ENCODE measurements at regions not wholly inside any gene's neighbourhood (a gene's known extent, or its start where the extent isn't known, plus 50 kb on each side); places are given as distances from the start of the nearest gene placed in this dataset.
"Not testable (repeated sequence)": the region's sequence is repeated elsewhere in the genome, so short reads cannot be mapped to it uniquely, and the experiment has no call there.

GRCh38 chr18:49694402-49694801 is 118.9 kb downstream of the ACAA2 start:
- no peak overlapping the region for H2AFZ ChIP-seq (ENCODE audit: low read length, unreplicated experiment)
- H3K27me3 ChIP-seq (ENCODE audit: insufficient read depth, low read length) = no peaks in the 10 kb centered on the region
- no peaks in the 10 kb centered on the region for H3K36me3 ChIP-seq (ENCODE audit: insufficient read depth, low read length)
- H3K27ac ChIP-seq (ENCODE audit: low read depth, low read length) = no peak overlapping the region
- no peaks in the 10 kb centered on the region for H3K79me2 ChIP-seq (ENCODE audit: control insufficient read depth, insufficient read depth, low read length, unreplicated experiment)
- H3K4me3 ChIP-seq (ENCODE audit: low read depth, low read length) = no peak overlapping the region
- H3K4me1 ChIP-seq (ENCODE audit: control insufficient read depth, insufficient read depth, low read length, unreplicated experiment) = peaks cover 23% of the 10 kb centered on the region

- Histone ChIP-seq H3K36me3 (ENCODE audit: insufficient read depth, low read length) (0 out of 2 replicates have a peak, but pooled peaks cover 5% of the 10 kb centered on the region), H3K79me2 (ENCODE audit: control insufficient read depth, insufficient read depth, low read length, unreplicated experiment) (no peaks in the 10 kb centered on the region), H3K27ac (ENCODE audit: low read depth, low read length) (no peak overlapping the region), H3K4me1 (ENCODE audit: control insufficient read depth, insufficient read depth, low read length, unreplicated experiment) (peaks cover 23% of the 10 kb centered on the region), H2AFZ (ENCODE audit: low read length, unreplicated experiment) (no peak overlapping the region), H3K27me3 (ENCODE audit: insufficient read depth, low read length) (no peaks in the 10 kb centered on the region), H3K4me3 (ENCODE audit: low read depth, low read length) (no peak overlapping the region)
Observed at GRCh38 chr18:49693717-49694005, 119.7 kb downstream of the ACAA2 start.

GRCh38 chr18:49692906-49693716 is 120.2 kb downstream of the ACAA2 start:
- Histone ChIP-seq H3K27me3 (ENCODE audit: insufficient read depth, low read length) (no peaks in the 10 kb centered on the region), H2AFZ (ENCODE audit: low read length, unreplicated experiment) (no peak overlapping the region), H3K4me1 (ENCODE audit: control insufficient read depth, insufficient read depth, low read length, unreplicated experiment) (peaks cover 22% of the 10 kb centered on the region), H3K36me3 (ENCODE audit: insufficient read depth, low read length) (0 out of 2 replicates have a peak, but pooled peaks cover 5% of the 10 kb centered on the region), H3K4me3 (ENCODE audit: low read depth, low read length) (no peak overlapping the region), H3K79me2 (ENCODE audit: control insufficient read depth, insufficient read depth, low read length, unreplicated experiment) (no peaks in the 10 kb centered on the region), H3K27ac (ENCODE audit: low read depth, low read length) (no peak overlapping the region)

GRCh38 chr18:49691177-49691608 is 122.1 kb downstream of the ACAA2 start:
- H3K4me1 ChIP-seq (ENCODE audit: control insufficient read depth, insufficient read depth, low read length, unreplicated experiment) = peaks cover 18% of the 10 kb centered on the region
- H2AFZ ChIP-seq (ENCODE audit: low read length, unreplicated experiment) = peak overlapping the region; percentile 6
- no peaks in the 10 kb centered on the region for H3K27me3 ChIP-seq (ENCODE audit: insufficient read depth, low read length)
- H3K4me3 ChIP-seq (ENCODE audit: low read depth, low read length) = peak overlapping the region; percentile 54
- H3K27ac ChIP-seq (ENCODE audit: low read depth, low read length) = peak overlapping the region; percentile 93
- H3K79me2 ChIP-seq (ENCODE audit: control insufficient read depth, insufficient read depth, low read length, unreplicated experiment) = no peaks in the 10 kb centered on the region
- 0 out of 2 replicates have a peak, but pooled peaks cover 5% of the 10 kb centered on the region for H3K36me3 ChIP-seq (ENCODE audit: insufficient read depth, low read length)

- H3K4me3 ChIP-seq (ENCODE audit: low read depth, low read length) = peak overlapping the region; percentile 54
- H3K27me3 ChIP-seq (ENCODE audit: insufficient read depth, low read length) = no peaks in the 10 kb centered on the region
- H2AFZ ChIP-seq (ENCODE audit: low read length, unreplicated experiment) = no peak overlapping the region
- H3K36me3 ChIP-seq (ENCODE audit: insufficient read depth, low read length) = 0 out of 2 replicates have a peak, but pooled peaks cover 5% of the 10 kb centered on the region
- peak overlapping the region; percentile 93 for H3K27ac ChIP-seq (ENCODE audit: low read depth, low read length)
- no peaks in the 10 kb centered on the region for H3K79me2 ChIP-seq (ENCODE audit: control insufficient read depth, insufficient read depth, low read length, unreplicated experiment)
- peaks cover 26% of the 10 kb centered on the region for H3K4me1 ChIP-seq (ENCODE audit: control insufficient read depth, insufficient read depth, low read length, unreplicated experiment)
Observed at GRCh38 chr18:49690312-49690711, 123.0 kb downstream of the ACAA2 start.

- peak overlapping the region; percentile 27; the same call in 1 of the 2 replicates for H3K4me3 ChIP-seq (ENCODE audit: low read depth, low read length)
- peak overlapping the region; percentile 66 for H3K27ac ChIP-seq (ENCODE audit: low read depth, low read length)
- H3K4me1 ChIP-seq (ENCODE audit: control insufficient read depth, insufficient read depth, low read length, unreplicated experiment) = peaks cover 23% of the 10 kb centered on the region
- no peaks in the 10 kb centered on the region for H3K79me2 ChIP-seq (ENCODE audit: control insufficient read depth, insufficient read depth, low read length, unreplicated experiment)
- H3K27me3 ChIP-seq (ENCODE audit: insufficient read depth, low read length) = no peaks in the 10 kb centered on the region
- peak overlapping the region; percentile 37 for H2AFZ ChIP-seq (ENCODE audit: low read length, unreplicated experiment)
- 0 out of 2 replicates have a peak, but pooled peaks cover 5% of the 10 kb centered on the region for H3K36me3 ChIP-seq (ENCODE audit: insufficient read depth, low read length)
Observed at GRCh38 chr18:49685231-49685942, 123.5 kb downstream of the LIPG start.

GRCh38 chr18:49682803-49683190 is 120.9 kb downstream of the LIPG start:
- not testable (repeated sequence) for H3K79me2 ChIP-seq (ENCODE audit: control insufficient read depth, insufficient read depth, low read length, unreplicated experiment); H3K27ac ChIP-seq (ENCODE audit: low read depth, low read length); H2AFZ ChIP-seq (ENCODE audit: low read length, unreplicated experiment); H3K27me3 ChIP-seq (ENCODE audit: insufficient read depth, low read length); H3K36me3 ChIP-seq (ENCODE audit: insufficient read depth, low read length); H3K4me3 ChIP-seq (ENCODE audit: low read depth, low read length)
- peaks cover 19% of the 10 kb centered on the region for H3K4me1 ChIP-seq (ENCODE audit: control insufficient read depth, insufficient read depth, low read length, unreplicated experiment)

- Histone ChIP-seq H3K4me1 (ENCODE audit: control insufficient read depth, insufficient read depth, low read length, unreplicated experiment) (peaks cover 19% of the 10 kb centered on the region), H3K36me3 (ENCODE audit: insufficient read depth, low read length) (no peaks in the 10 kb centered on the region), H3K79me2 (ENCODE audit: control insufficient read depth, insufficient read depth, low read length, unreplicated experiment) (no peaks in the 10 kb centered on the region), H2AFZ (ENCODE audit: low read length, unreplicated experiment) (no peak overlapping the region), H3K4me3 (ENCODE audit: low read depth, low read length) (no peak overlapping the region), H3K27me3 (ENCODE audit: insufficient read depth, low read length) (no peaks in the 10 kb centered on the region), H3K27ac (ENCODE audit: low read depth, low read length) (no peak overlapping the region)
Observed at GRCh38 chr18:49682173-49682802, 120.4 kb downstream of the LIPG start.

GRCh38 chr18:49681387-49681786 is 119.5 kb downstream of the LIPG start:
- no peak overlapping the region for H3K27ac ChIP-seq (ENCODE audit: low read depth, low read length)
- no peaks in the 10 kb centered on the region for H3K79me2 ChIP-seq (ENCODE audit: control insufficient read depth, insufficient read depth, low read length, unreplicated experiment)
- no peaks in the 10 kb centered on the region for H3K27me3 ChIP-seq (ENCODE audit: insufficient read depth, low read length)
- H3K4me3 ChIP-seq (ENCODE audit: low read depth, low read length) = no peak overlapping the region
- H3K36me3 ChIP-seq (ENCODE audit: insufficient read depth, low read length) = no peaks in the 10 kb centered on the region
- H3K4me1 ChIP-seq (ENCODE audit: control insufficient read depth, insufficient read depth, low read length, unreplicated experiment) = peaks cover 21% of the 10 kb centered on the region
- H2AFZ ChIP-seq (ENCODE audit: low read length, unreplicated experiment) = no peak overlapping the region

- Histone ChIP-seq H2AFZ (ENCODE audit: low read length, unreplicated experiment) (no peak overlapping the region), H3K27ac (ENCODE audit: low read depth, low read length) (no peak overlapping the region), H3K79me2 (ENCODE audit: control insufficient read depth, insufficient read depth, low read length, unreplicated experiment) (no peaks in the 10 kb centered on the region)
Observed at GRCh38 chr18:49678440-49678839, 116.6 kb downstream of the LIPG start.

More at GRCh38 chr18:49678440-49678839, 116.6 kb downstream of the LIPG start:
- no peak overlapping the region for H3K4me3 ChIP-seq (ENCODE audit: low read depth, low read length)
- no peaks in the 10 kb centered on the region for H3K36me3 ChIP-seq (ENCODE audit: insufficient read depth, low read length)
- peaks cover 7% of the 10 kb centered on the region for H3K4me1 ChIP-seq (ENCODE audit: control insufficient read depth, insufficient read depth, low read length, unreplicated experiment)
- peaks cover 7% of the 10 kb centered on the region; the same call in 1 of the 2 replicates for H3K27me3 ChIP-seq (ENCODE audit: insufficient read depth, low read length)
